ENCODE measurements at regions not wholly inside any gene's neighbourhood (a gene's known extent, or its start where the extent isn't known, plus 50 kb on each side); places are given as distances from the start of the nearest gene placed in this dataset.

DNA sequence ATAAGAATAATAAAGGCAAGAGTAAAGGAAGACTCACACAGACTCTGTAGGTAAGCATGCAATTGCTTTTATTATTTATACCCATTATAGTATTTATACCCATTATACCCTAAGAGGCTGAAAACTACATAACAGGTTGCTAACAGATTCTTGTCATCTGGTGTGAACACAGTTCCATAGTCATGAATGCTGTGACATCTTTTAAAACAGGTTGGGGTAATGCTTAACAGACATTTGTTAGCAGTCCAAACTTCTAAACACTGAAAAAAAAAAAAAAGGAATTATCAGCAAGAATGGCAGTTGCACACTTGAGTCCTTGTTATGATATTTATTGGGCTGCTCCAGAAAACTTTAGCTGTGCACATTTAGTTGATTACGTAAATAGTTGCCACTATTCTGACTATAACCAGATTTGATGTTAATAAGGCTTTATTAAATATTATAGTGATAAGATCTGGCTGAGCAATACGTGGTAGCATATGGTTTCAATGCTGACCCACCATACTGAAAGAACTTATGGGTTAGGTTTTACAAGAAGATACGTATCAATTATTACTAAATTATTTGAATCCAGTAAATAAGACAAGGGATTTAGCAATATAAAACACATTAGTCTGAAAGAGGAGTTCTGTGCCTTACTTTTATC, 888.8 kb downstream of the LRRTM4 start:
- no peak overlapping the region for H3K27ac ChIP-seq (replicated peaks; ENCODE audit: low read length)
- no peak overlapping the region for H2BK15ac ChIP-seq (ENCODE audit: low read length)
- H3K18ac ChIP-seq (ENCODE audit: low read length) = no peak overlapping the region
- H3K27me3 ChIP-seq (ENCODE audit: control insufficient read depth in 3 of 3, insufficient read depth in 3 of 3, low read depth in 1 of 3, low read length in 3 of 3) = no peaks in the 10 kb centered on the region
- no peaks in the 10 kb centered on the region for H3K4me1 ChIP-seq (ENCODE audit: control insufficient read depth in 2 of 2, insufficient read depth in 1 of 2, low read depth in 1 of 2, low read length in 2 of 2)
- no peak overlapping the region for H4K8ac ChIP-seq (ENCODE audit: low read depth, low read length)
- no peak overlapping the region for H2BK12ac ChIP-seq (ENCODE audit: low read length)
- H4K91ac ChIP-seq (ENCODE audit: low read depth, low read length, poor library complexity) = no peak overlapping the region
- H3K9me3 ChIP-seq (replicated peaks in 1 of 2; ENCODE audit: control insufficient read depth in 2 of 2, insufficient read depth in 1 of 2, low read depth in 1 of 2, low read length in 2 of 2) = no peaks in the 10 kb centered on the region
- H3K36me3 ChIP-seq (replicated peaks in 1 of 2; ENCODE audit: control insufficient read depth in 2 of 2, insufficient read depth in 2 of 2, low read length in 2 of 2) = no peaks in the 10 kb centered on the region
- no peak overlapping the region for H3K4me3 ChIP-seq (ENCODE audit: low read length in 2 of 2)
- no peak overlapping the region for H2AK5ac ChIP-seq (ENCODE audit: low read depth, low read length)
- no peak overlapping the region for H3K4ac ChIP-seq (ENCODE audit: low read length)
- no peak overlapping the region for H2BK5ac ChIP-seq (ENCODE audit: low read length)
- no peak for DNase-seq (ENCODE audit: low spot score)
- H3K79me1 ChIP-seq (ENCODE audit: low read depth, low read length) = no peaks in the 10 kb centered on the region
- H3K4me2 ChIP-seq (ENCODE audit: insufficient read depth, low read length, poor library complexity, severe bottlenecking) = no peak overlapping the region
- no peak overlapping the region for H3K23ac ChIP-seq (ENCODE audit: low read depth, low read length, poor library complexity)
- H2BK120ac ChIP-seq (ENCODE audit: low read depth, low read length) = no peak overlapping the region
- no peak overlapping the region for H2AFZ ChIP-seq (ENCODE audit: low read length)
- no CpG with 5 or more reads among the region's 3 CpGs for WGBS, 2 donors (ENCODE audit: extremely low coverage in 2 of 2, insufficient read length in 2 of 2, insufficient replicate concordance in 1 of 2)
- no peak overlapping the region for H3K9ac ChIP-seq (ENCODE audit: low read depth, low read length, poor library complexity)
- no peak overlapping the region for H3K14ac ChIP-seq (ENCODE audit: low read length)

- Histone ChIP-seq H2BK120ac (ENCODE audit: low read depth, low read length) (no peak overlapping the region), H3K4me2 (ENCODE audit: insufficient read depth, low read length, poor library complexity, severe bottlenecking) (no peak overlapping the region), H2AK5ac (ENCODE audit: low read depth, low read length) (no peak overlapping the region), H3K4ac (ENCODE audit: low read length) (no peak overlapping the region), H3K23ac (ENCODE audit: low read depth, low read length, poor library complexity) (no peak overlapping the region), H4K91ac (ENCODE audit: low read depth, low read length, poor library complexity) (no peak overlapping the region), H3K27ac (replicated peaks; ENCODE audit: low read length) (no peak overlapping the region), H2BK12ac (ENCODE audit: low read length) (no peak overlapping the region), H3K9me3 (replicated peaks in 1 of 2; ENCODE audit: control insufficient read depth in 2 of 2, insufficient read depth in 1 of 2, low read depth in 1 of 2, low read length in 2 of 2) (no peaks in the 10 kb centered on the region), H3K4me3 (ENCODE audit: low read length in 2 of 2) (no peak overlapping the region), H3K9ac (ENCODE audit: low read depth, low read length, poor library complexity) (no peak overlapping the region), H3K4me1 (ENCODE audit: control insufficient read depth in 2 of 2, insufficient read depth in 1 of 2, low read depth in 1 of 2, low read length in 2 of 2) (no peaks in the 10 kb centered on the region), H3K36me3 (replicated peaks in 1 of 2; ENCODE audit: control insufficient read depth in 2 of 2, insufficient read depth in 2 of 2, low read length in 2 of 2) (no peaks in the 10 kb centered on the region), H4K8ac (ENCODE audit: low read depth, low read length) (no peak overlapping the region), H3K14ac (ENCODE audit: low read length) (no peak overlapping the region), H3K27me3 (ENCODE audit: control insufficient read depth in 3 of 3, insufficient read depth in 3 of 3, low read depth in 1 of 3, low read length in 3 of 3) (no peaks in the 10 kb centered on the region), H2BK15ac (ENCODE audit: low read length) (no peak overlapping the region), H3K79me1 (ENCODE audit: low read depth, low read length) (no peaks in the 10 kb centered on the region), H3K18ac (ENCODE audit: low read length) (peak overlapping the region; percentile 6), H2BK5ac (ENCODE audit: low read length) (no peak overlapping the region), H2AFZ (ENCODE audit: low read length) (no peak overlapping the region)
- no CpG with 5 or more reads among the region's 3 CpGs for whole genome bisulfite sequencing, 2 donors (ENCODE audit: extremely low coverage in 2 of 2, insufficient read length in 2 of 2, insufficient replicate concordance in 1 of 2)
- no peak for DNase-seq (ENCODE audit: low spot score)
Observed at GRCh38 chr2:76625101-76625500, 897.1 kb downstream of the LRRTM4 start.

DNA sequence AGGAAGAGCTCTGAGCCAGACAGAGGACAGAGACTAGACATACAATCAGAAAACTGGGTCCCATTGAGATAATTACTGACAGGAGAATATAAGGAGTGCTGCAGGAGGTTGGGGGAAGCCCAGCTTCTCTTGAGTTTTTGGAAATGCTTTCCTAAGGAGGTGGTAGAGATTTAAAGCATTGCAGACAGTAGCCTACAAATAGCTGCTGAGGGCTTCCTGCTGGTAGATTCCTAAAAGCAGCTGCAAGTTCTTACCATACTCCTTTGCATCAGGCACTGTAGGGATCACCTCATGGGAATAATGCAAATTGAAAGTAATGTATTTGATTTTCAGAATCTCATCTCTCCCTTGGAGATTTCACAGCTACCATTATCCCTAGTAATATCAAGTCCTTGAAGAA, 902.6 kb upstream of the GCFC2 start:
- H3K9me3 ChIP-seq (replicated peaks in 1 of 2; ENCODE audit: control insufficient read depth in 2 of 2, insufficient read depth in 1 of 2, low read depth in 1 of 2, low read length in 2 of 2) = no peaks in the 10 kb centered on the region
- no peak overlapping the region for H2BK12ac ChIP-seq (ENCODE audit: low read length)
- no peaks in the 10 kb centered on the region for H3K27me3 ChIP-seq (ENCODE audit: control insufficient read depth in 3 of 3, insufficient read depth in 3 of 3, low read depth in 1 of 3, low read length in 3 of 3)
- no peak overlapping the region for H3K27ac ChIP-seq (replicated peaks; ENCODE audit: low read length)
- no peak overlapping the region for H3K9ac ChIP-seq (ENCODE audit: low read depth, low read length, poor library complexity)
- H2AFZ ChIP-seq (ENCODE audit: low read length) = no peak overlapping the region
- no peak overlapping the region for H2AK5ac ChIP-seq (ENCODE audit: low read depth, low read length)
- DNase-seq (ENCODE audit: low spot score) = no peak
- H4K91ac ChIP-seq (ENCODE audit: low read depth, low read length, poor library complexity) = no peak overlapping the region
- H2BK15ac ChIP-seq (ENCODE audit: low read length) = no peak overlapping the region
- no peak overlapping the region for H3K18ac ChIP-seq (ENCODE audit: low read length)
- no peak overlapping the region for H3K4ac ChIP-seq (ENCODE audit: low read length)
- no peak overlapping the region for H4K8ac ChIP-seq (ENCODE audit: low read depth, low read length)
- no peak overlapping the region for H2BK120ac ChIP-seq (ENCODE audit: low read depth, low read length)
- H3K4me1 ChIP-seq (ENCODE audit: control insufficient read depth in 2 of 2, insufficient read depth in 1 of 2, low read depth in 1 of 2, low read length in 2 of 2) = no peaks in the 10 kb centered on the region
- H3K4me3 ChIP-seq (ENCODE audit: low read length in 2 of 2) = no peak overlapping the region
- no peak overlapping the region for H3K4me2 ChIP-seq (ENCODE audit: insufficient read depth, low read length, poor library complexity, severe bottlenecking)
- H2BK5ac ChIP-seq (ENCODE audit: low read length) = no peak overlapping the region
- no peak overlapping the region for H3K23ac ChIP-seq (ENCODE audit: low read depth, low read length, poor library complexity)
- no peaks in the 10 kb centered on the region for H3K79me1 ChIP-seq (ENCODE audit: low read depth, low read length)
- H3K36me3 ChIP-seq (replicated peaks in 1 of 2; ENCODE audit: control insufficient read depth in 2 of 2, insufficient read depth in 2 of 2, low read length in 2 of 2) = no peaks in the 10 kb centered on the region
- H3K14ac ChIP-seq (ENCODE audit: low read length) = no peak overlapping the region

- Histone ChIP-seq H3K27ac (replicated peaks; ENCODE audit: low read length) (no peak overlapping the region), H3K27me3 (ENCODE audit: control insufficient read depth in 3 of 3, insufficient read depth in 3 of 3, low read depth in 1 of 3, low read length in 3 of 3) (no peaks in the 10 kb centered on the region), H3K14ac (ENCODE audit: low read length) (no peak overlapping the region), H2BK15ac (ENCODE audit: low read length) (no peak overlapping the region), H3K36me3 (replicated peaks in 1 of 2; ENCODE audit: control insufficient read depth in 2 of 2, insufficient read depth in 2 of 2, low read length in 2 of 2) (no peaks in the 10 kb centered on the region), H2BK5ac (ENCODE audit: low read length) (no peak overlapping the region), H3K23ac (ENCODE audit: low read depth, low read length, poor library complexity) (no peak overlapping the region), H2BK12ac (ENCODE audit: low read length) (no peak overlapping the region), H3K4ac (ENCODE audit: low read length) (no peak overlapping the region), H4K8ac (ENCODE audit: low read depth, low read length) (no peak overlapping the region), H2AK5ac (ENCODE audit: low read depth, low read length) (no peak overlapping the region), H3K9ac (ENCODE audit: low read depth, low read length, poor library complexity) (no peak overlapping the region), H3K4me1 (ENCODE audit: control insufficient read depth in 2 of 2, insufficient read depth in 1 of 2, low read depth in 1 of 2, low read length in 2 of 2) (no peaks in the 10 kb centered on the region), H3K4me3 (ENCODE audit: low read length in 2 of 2) (no peak overlapping the region), H3K9me3 (replicated peaks in 1 of 2; ENCODE audit: control insufficient read depth in 2 of 2, insufficient read depth in 1 of 2, low read depth in 1 of 2, low read length in 2 of 2) (no peaks in the 10 kb centered on the region), H3K4me2 (ENCODE audit: insufficient read depth, low read length, poor library complexity, severe bottlenecking) (no peak overlapping the region), H2BK120ac (ENCODE audit: low read depth, low read length) (no peak overlapping the region), H3K79me1 (ENCODE audit: low read depth, low read length) (no peaks in the 10 kb centered on the region), H3K18ac (ENCODE audit: low read length) (no peak overlapping the region), H4K91ac (ENCODE audit: low read depth, low read length, poor library complexity) (no peak overlapping the region), H2AFZ (ENCODE audit: low read length) (no peak overlapping the region)
- WGBS, 2 donors (ENCODE audit: extremely low coverage in 2 of 2, insufficient read length in 2 of 2, insufficient replicate concordance in 1 of 2) = no CpG with 5 or more reads among the region's 2 CpGs
- DNase-seq (ENCODE audit: low spot score) = no peak
Observed at GRCh38 chr2:76612764-76613163, 902.0 kb upstream of the GCFC2 start.

All from neuronal stem cell (in vitro differentiated cells).